ENCODE measurements at regions not wholly inside any gene's neighbourhood (a gene's known extent, or its start where the extent isn't known, plus 50 kb on each side); places are given as distances from the start of the nearest gene placed in this dataset.

- no peak overlapping the region for H3K4me3 ChIP-seq (ENCODE audit: low read depth, low read length)
- no peak for TF ChIP-seq CTCF (IDR thresholded peaks at IDR 0.05; ENCODE audit: borderline replicate concordance, insufficient read depth, low read depth, low read length)
Measured at GRCh38 chr2:107112561-107112960, 226.6 kb upstream of the ST6GAL2 start.

- no peak for TF ChIP-seq CTCF (IDR thresholded peaks at IDR 0.05; ENCODE audit: borderline replicate concordance, insufficient read depth, low read depth, low read length)
- no peak overlapping the region for H3K4me3 ChIP-seq (ENCODE audit: low read depth, low read length)
Measured at GRCh38 chr2:107128381-107128780, 242.4 kb upstream of the ST6GAL2 start.

GRCh38 chr2:107132070-107132469 lies 246.1 kb upstream of the ST6GAL2 start:
- TF ChIP-seq CTCF (IDR thresholded peaks at IDR 0.05; ENCODE audit: borderline replicate concordance, insufficient read depth, low read depth, low read length), result no peak
- no peak overlapping the region for H3K4me3 ChIP-seq (ENCODE audit: low read depth, low read length)

GRCh38 chr2:107132746-107133145 lies 246.8 kb upstream of the ST6GAL2 start:
- TF ChIP-seq CTCF (IDR thresholded peaks at IDR 0.05; ENCODE audit: borderline replicate concordance, insufficient read depth, low read depth, low read length), result no peak
- H3K4me3 ChIP-seq (ENCODE audit: low read depth, low read length), result no peak overlapping the region

- no peak for TF ChIP-seq CTCF (IDR thresholded peaks at IDR 0.05; ENCODE audit: borderline replicate concordance, insufficient read depth, low read depth, low read length)
- H3K4me3 ChIP-seq (ENCODE audit: low read depth, low read length), result no peak overlapping the region
Measured at GRCh38 chr2:107133412-107133811, 247.4 kb upstream of the ST6GAL2 start.

- no peak overlapping the region for H3K4me3 ChIP-seq (ENCODE audit: low read depth, low read length)
- TF ChIP-seq CTCF (IDR thresholded peaks at IDR 0.05; ENCODE audit: borderline replicate concordance, insufficient read depth, low read depth, low read length), result no peak
Measured at GRCh38 chr2:107136733-107137132, 250.8 kb upstream of the ST6GAL2 start.

- H3K4me3 ChIP-seq (ENCODE audit: low read depth, low read length), result no peak overlapping the region
- no peak for TF ChIP-seq CTCF (IDR thresholded peaks at IDR 0.05; ENCODE audit: borderline replicate concordance, insufficient read depth, low read depth, low read length)
Measured at GRCh38 chr2:107137706-107138105, 251.7 kb upstream of the ST6GAL2 start.

All from GM12875 (cell line).